Ovary (tissue), 7 donors: ENCODE measurements at regions not wholly inside any gene's neighbourhood (a gene's known extent, or its start where the extent isn't known, plus 50 kb on each side); places are given as distances from the start of the nearest gene placed in this dataset.

Experiments used
- DNase-seq, 5 donors: peaks; one replicate each; pipeline ENCODE4 v3.0.0-alpha.2; 2019 to 2020
- H3K27ac ChIP-seq, 2 donors: fragments of 200-600 bp; one replicate each; pipeline versions ENCODE4 v1.5.1 to v1.8.0; 2019 to 2022
- H3K27me3 ChIP-seq: fragments of 200-600 bp; one replicate; pipeline ENCODE4 v1.8.0; 2022
- H3K36me3 ChIP-seq: fragments of 200-600 bp; sonication (generic); one replicate; pipeline ENCODE4 v1.5.1; 2019
- H3K4me1 ChIP-seq: one replicate; pipeline ENCODE4 v1.8.1; 2013; ENCODE audit warnings: mild to moderate bottlenecking, moderate library complexity; ENCODE audit not compliant: insufficient read depth
- H3K4me3 ChIP-seq: fragments of 200-600 bp; sonication (generic); one replicate; pipeline ENCODE4 v1.5.1; 2017
- H3K9me3 ChIP-seq, 2 donors: fragments of 200-600 bp in 1 of 2; sonication (generic) in 1 of 2; one replicate each; pipeline versions ENCODE4 v1.5.1 to v1.8.1; 2013 to 2019; ENCODE audit warnings: mild to moderate bottlenecking in 1 of 2, moderate library complexity in 1 of 2
- CTCF ChIP-seq, 3 donors: fragments of 450-650 bp in 2 of 3; fragments of 200-600 bp in 1 of 3; IDR thresholded peaks; one replicate each; pipeline versions ENCODE4 v1.5.1 to v1.8.0; 2016 to 2022; ENCODE audit warnings: antibody characterized with exemption in 3 of 3, mild to moderate bottlenecking in 1 of 3
- EP300 ChIP-seq: sonication (generic); formaldehyde crosslinking; IDR thresholded peaks from one replicate; pipeline ENCODE4 v1.6.1; 2017; ENCODE audit warnings: antibody characterized with exemption
- POLR2A ChIP-seq: fragments of 450-650 bp; IDR thresholded peaks from one replicate; pipeline ENCODE4 v1.6.1; 2017; ENCODE audit warnings: antibody characterized with exemption, mild to moderate bottlenecking, moderate library complexity
- WGBS, 3 donors: extraction: QIAGEN DNeasy Blood & Tissue Kit in 1 of 3; methylation state at CpG; one replicate each; pipeline versions ENCODE4 v1.1.5 to v1.1.7; 2013 to 2017; 5-methylcytosine and 5-hydroxymethylcytosine counted together
- intact Hi-C, 4 donors: fragments of 100-400 bp; cut with DNase I; formaldehyde crosslinking; loops; one replicate each; pipeline versions ENCODE4 v1.11.0 to v1.15.1; 2022 to 2023
- donor health status: DM: no; HTN: no; CAD: no; lungs with moderate emphysema.
- donor health status: DM: no; HTN: no; CAD: no.
- donor health status: Bipolar disorder and iron deficiency.
- donor health status: DM: no; HTN: no; CAD: no.
- donor health status: DM: yes; HTN: yes; CAD: no.

GRCh38 chr13:106261450-106261849 is 274.0 kb downstream of the EFNB2 start:
- TF ChIP-seq POLR2A (no peak), CTCF (IDR thresholded peaks at IDR 0.05) (no peak), EP300 (no peak)
- DNase-seq, result no peak
- no peaks in the 10 kb centered on the region for H3K36me3 ChIP-seq
- intact Hi-C loops, result no loop called here
- no peaks in the 10 kb centered on the region for H3K27me3 ChIP-seq
- H3K9me3 ChIP-seq, result peaks cover 0 to 4% of the 10 kb centered on the region in 2 donors
- 91 to 92% (median 91%) methylated on average over 7 of the region's 7 CpGs for WGBS, 3 donors
- no peak overlapping the region for H3K4me3 ChIP-seq
- H3K4me1 ChIP-seq, result no peaks in the 10 kb centered on the region
- H3K27ac ChIP-seq, result no peak overlapping the region

DNA sequence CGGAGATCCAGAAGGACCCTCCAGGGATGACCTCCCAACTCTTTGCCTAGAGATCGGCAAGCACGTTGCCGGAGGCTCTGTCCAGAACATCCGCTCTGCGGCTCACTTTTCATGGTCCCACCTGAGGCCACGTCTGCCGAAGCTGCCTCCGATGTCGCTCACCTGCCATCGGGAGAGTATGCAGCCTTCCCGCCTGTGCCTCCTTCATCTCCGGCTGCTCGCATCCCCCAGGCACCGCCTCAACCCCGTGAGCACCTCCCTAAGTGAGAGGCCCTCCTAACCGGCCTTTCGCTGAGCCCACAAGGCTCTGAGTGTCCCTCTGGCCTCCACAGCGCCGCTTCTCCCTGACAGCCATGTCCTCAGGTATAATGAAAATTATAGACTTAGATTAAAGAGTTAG is 275.1 kb downstream of the EFNB2 start:
- Histone ChIP-seq H3K36me3 (no peaks in the 10 kb centered on the region), H3K27me3 (no peaks in the 10 kb centered on the region), H3K4me3 (no peak overlapping the region), H3K9me3 (peaks cover 0 to 4% of the 10 kb centered on the region in 2 donors), H3K4me1 (no peaks in the 10 kb centered on the region), H3K27ac (no peak overlapping the region)
- intact Hi-C loops, result no loop called here
- TF ChIP-seq EP300 (no peak), POLR2A (no peak), CTCF (IDR thresholded peaks at IDR 0.05) (no peak)
- 91 to 96% (median 94%) methylated on average over 20 of the region's 20 CpGs for WGBS, 3 donors
- no peak for DNase-seq

- peaks cover 0 to 4% of the 10 kb centered on the region in 2 donors for H3K9me3 ChIP-seq
- TF ChIP-seq CTCF (IDR thresholded peaks at IDR 0.05), result no peak
- TF ChIP-seq EP300, result no peak
- no peak for TF ChIP-seq POLR2A
- no peak overlapping the region for H3K4me3 ChIP-seq
- intact Hi-C loops, result no loop called here
- WGBS, 3 donors, result 93 to 97% (median 94%) methylated on average over 19 of the region's 19 CpGs
- no peak overlapping the region for H3K27ac ChIP-seq
- no peaks in the 10 kb centered on the region for H3K36me3 ChIP-seq
- H3K4me1 ChIP-seq, result no peaks in the 10 kb centered on the region
- H3K27me3 ChIP-seq, result no peaks in the 10 kb centered on the region
- DNase-seq, result no peak
Measured at GRCh38 chr13:106259928-106260327, 275.5 kb downstream of the EFNB2 start.

DNA sequence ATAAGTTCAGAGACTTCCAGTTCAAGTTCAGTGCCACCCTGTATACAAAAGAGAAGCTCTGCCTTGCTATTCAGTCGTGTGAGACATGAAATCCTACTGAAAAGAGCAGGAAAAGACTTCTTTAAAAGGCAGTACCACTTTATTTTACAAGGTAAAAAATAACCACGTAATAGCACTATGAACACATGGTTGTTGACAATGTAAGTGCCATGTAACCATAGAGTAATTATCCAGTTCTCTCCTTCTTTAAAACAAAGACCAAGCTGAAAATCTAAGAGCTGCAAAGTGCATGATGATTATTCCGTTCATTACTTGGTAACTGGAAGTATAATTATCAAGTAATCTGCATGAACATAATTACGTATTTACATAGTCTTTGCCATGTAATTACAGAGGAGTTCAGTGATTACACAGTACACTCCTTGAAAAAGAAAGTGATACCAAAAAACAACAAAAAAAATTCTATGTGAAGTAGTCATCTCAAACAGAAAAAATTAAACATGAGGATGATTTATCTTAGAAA is 288.7 kb downstream of the EFNB2 start:
- intact Hi-C loops, result no loop called here
- Histone ChIP-seq H3K27ac (no peak overlapping the region), H3K4me3 (no peak overlapping the region), H3K9me3 (no peaks in the 10 kb centered on the region), H3K4me1 (no peaks in the 10 kb centered on the region), H3K36me3 (no peaks in the 10 kb centered on the region), H3K27me3 (no peaks in the 10 kb centered on the region)
- 40 to 59% (median 53%) methylated on average over 4 of the region's 4 CpGs for WGBS, 3 donors
- TF ChIP-seq CTCF (IDR thresholded peaks at IDR 0.05) (no peak), POLR2A (no peak), EP300 (no peak)
- DNase-seq, result no peak
